ENCODE measurements at regions not wholly inside any gene's neighbourhood (a gene's known extent, or its start where the extent isn't known, plus 50 kb on each side); places are given as distances from the start of the nearest gene placed in this dataset.

- intact Hi-C loops (cut with DNase I) = no loop called here
- no peak for DNase-seq
- ATAC-seq (ENCODE audit: poor library complexity) = no peak
These were observed 239.9 kb upstream of the ATP10A start for GRCh38 chr15:26103002-26103404.

GRCh38 chr15:26102365-26102764, 239.2 kb upstream of the ATP10A start:
- DNase-seq (no peak), ATAC-seq (ENCODE audit: poor library complexity) (no peak)
- intact Hi-C loops (cut with DNase I) = no loop called here

- intact Hi-C loops (cut with DNase I) = no loop called here
- ATAC-seq (ENCODE audit: poor library complexity) = no peak
- DNase-seq = no peak
These were observed 238.3 kb upstream of the ATP10A start for GRCh38 chr15:26101443-26101842.

- intact Hi-C loops (cut with DNase I) = no loop called here
- DNase-seq (no peak), ATAC-seq (ENCODE audit: poor library complexity) (no peak)
These were observed 235.7 kb upstream of the ATP10A start for GRCh38 chr15:26098801-26099200.

GRCh38 chr15:26097216-26097615, 234.1 kb upstream of the ATP10A start:
- DNase-seq (no peak), ATAC-seq (ENCODE audit: poor library complexity) (no peak)
- intact Hi-C loops (cut with DNase I) = no loop called here

- DNase-seq (no peak), ATAC-seq (ENCODE audit: poor library complexity) (no peak)
- intact Hi-C loops (cut with DNase I) = no loop called here
These were observed 233.5 kb upstream of the ATP10A start for GRCh38 chr15:26096581-26096980.

GRCh38 chr15:26095710-26096330, 232.7 kb upstream of the ATP10A start:
- ATAC-seq (ENCODE audit: poor library complexity) (no peak), DNase-seq (no peak)
- intact Hi-C loops (cut with DNase I) = no loop called here

GRCh38 chr15:26091184-26091583, 228.1 kb upstream of the ATP10A start:
- no peak for ATAC-seq (ENCODE audit: poor library complexity)
- intact Hi-C loops (cut with DNase I) = no loop called here

GRCh38 chr15:26087881-26088280, 224.8 kb upstream of the ATP10A start:
- ATAC-seq (ENCODE audit: poor library complexity) (no peak), DNase-seq (no peak)
- intact Hi-C loops (cut with DNase I) = no loop called here

More at GRCh38 chr15:26091184-26091583, 228.1 kb upstream of the ATP10A start:
- no peak for DNase-seq

- DNase-seq (no peak), ATAC-seq (ENCODE audit: poor library complexity) (no peak)
- intact Hi-C loops (cut with DNase I) = no loop called here
These were observed 224.3 kb upstream of the ATP10A start for GRCh38 chr15:26087395-26087794.

GRCh38 chr15:26084771-26085170, 221.6 kb upstream of the ATP10A start:
- intact Hi-C loops (cut with DNase I) = no loop called here
- ATAC-seq (ENCODE audit: poor library complexity) (no peak), DNase-seq (no peak)

- intact Hi-C loops (cut with DNase I) = no loop called here
- ATAC-seq (ENCODE audit: poor library complexity) = no peak
These were observed 220.8 kb upstream of the ATP10A start for GRCh38 chr15:26083896-26084295.

GRCh38 chr15:26083457-26083856, 220.3 kb upstream of the ATP10A start:
- DNase-seq = no peak
- no peak for ATAC-seq (ENCODE audit: poor library complexity)
- intact Hi-C loops (cut with DNase I) = no loop called here

More at GRCh38 chr15:26083896-26084295, 220.8 kb upstream of the ATP10A start:
- no peak for DNase-seq

- DNase-seq (peak; percentile 97), ATAC-seq (ENCODE audit: poor library complexity) (peak; percentile 100)
- intact Hi-C loops (cut with DNase I) = no loop called here
These were observed 219.3 kb upstream of the ATP10A start for GRCh38 chr15:26082221-26083109.

GRCh38 chr15:26081758-26082220, 218.7 kb upstream of the ATP10A start:
- ATAC-seq (ENCODE audit: poor library complexity) (no peak), DNase-seq (no peak)
- intact Hi-C loops (cut with DNase I) = no loop called here

- no peak for DNase-seq
- intact Hi-C loops (cut with DNase I) = no loop called here
- ATAC-seq (ENCODE audit: poor library complexity) = no peak
These were observed 212.6 kb upstream of the ATP10A start for GRCh38 chr15:26075770-26076169.

GRCh38 chr15:26073430-26074333, 210.6 kb upstream of the ATP10A start:
- ATAC-seq (ENCODE audit: poor library complexity) (no peak), DNase-seq (no peak)
- intact Hi-C loops (cut with DNase I) = no loop called here

GRCh38 chr15:26070095-26070532, 207.0 kb upstream of the ATP10A start:
- intact Hi-C loops (cut with DNase I) = no loop called here
- DNase-seq (no peak), ATAC-seq (ENCODE audit: poor library complexity) (no peak)

- intact Hi-C loops (cut with DNase I) = no loop called here
- DNase-seq (no peak), ATAC-seq (ENCODE audit: poor library complexity) (no peak)
These were observed 206.1 kb upstream of the ATP10A start for GRCh38 chr15:26069231-26069641.
